A549 (cell line): ENCODE measurements at regions not wholly inside any gene's neighbourhood (a gene's known extent, or its start where the extent isn't known, plus 50 kb on each side); places are given as distances from the start of the nearest gene placed in this dataset.
"Not testable (repeated sequence)": the region's sequence is repeated elsewhere in the genome, so short reads cannot be mapped to it uniquely, and the experiment has no call there.

Experiments used
- ATAC-seq, 2 experiments: fragments of 200-7000 bp in 1 of 2; fragments of >200 bp in 1 of 2; cut with Nextera tagmentation in 1 of 2; cut with Tn5 transposase in 1 of 2; 3 replicates each; pipeline versions ENCODE4 v1.8.0 to v1.9.1; 2018 to 2020; ENCODE audit warnings: mild to moderate bottlenecking in 1 of 2, moderate library complexity in 1 of 2
- CTCF ChIA-PET: fragments of 300-600 bp; sonication (Branson Sonifier 250); formaldehyde crosslinking; extraction: SDS; loops from one replicate; lab custom pipeline; 2021; ENCODE audit warnings: antibody characterized with exemption, inconsistent platforms; lab: Yijun Ruan, JAX
- POLR2A ChIA-PET: fragments of 350-600 bp; formaldehyde crosslinking; extraction: SDS; loops from one replicate; lab custom pipeline; 2021; ENCODE audit warnings: antibody characterized with exemption, inconsistent platforms; lab: Yijun Ruan, JAX
- DNase-seq, 2 experiments: peaks; one replicate each; pipeline versions ENCODE4 v3.0.0 to v3.0.0-alpha.2; 2011 to 2016; ENCODE audit warnings: low read depth in 1 of 2, low spot score in 1 of 2
- FAIRE-seq: peaks from 2 replicates; lab custom pipeline; 2011; peaks lifted over from hg19 to GRCh38; lab: Jason Lieb, UNC
- H3K27ac ChIP-seq, 2 experiments: fragments of >200 bp; sonication (Bioruptor Twin); formaldehyde crosslinking; 3 replicates each; pipeline ENCODE4 v1.5.1; 2016 to 2017
- H3K4me1 ChIP-seq: fragments of >200 bp; sonication (Bioruptor Twin); formaldehyde crosslinking; 3 replicates; pipeline ENCODE4 v1.6.1; 2016
- H3K4me2 ChIP-seq: fragments of >200 bp; sonication (Bioruptor Twin); formaldehyde crosslinking; 3 replicates; pipeline ENCODE4 v1.6.1; 2016
- H3K4me3 ChIP-seq: fragments of >200 bp; sonication (Bioruptor Twin); formaldehyde crosslinking; 3 replicates; pipeline ENCODE4 v1.5.1; 2016
- H3K9me3 ChIP-seq: fragments of >200 bp; sonication (Bioruptor Twin); formaldehyde crosslinking; 3 replicates; pipeline ENCODE4 v1.6.1; 2016
- CBX2 ChIP-seq: fragments of 200-600 bp; sonication (generic); IDR thresholded peaks from 2 replicates; pipeline ENCODE4 v1.6.1; 2016; ENCODE audit warnings: low read depth, mild to moderate bottlenecking, borderline replicate concordance
- CBX8 ChIP-seq: fragments of 200-600 bp; sonication (generic); IDR thresholded peaks from 2 replicates; pipeline ENCODE4 v1.6.1; 2016
- CEBPB ChIP-seq, 2 experiments: fragments of >200 bp in 1 of 2; sonication (Bioruptor Twin) in 1 of 2; formaldehyde crosslinking in 1 of 2; IDR thresholded peaks; 2 replicates each; pipeline ENCODE4 v1.6.1; 2012 to 2016
- CHD2 ChIP-seq: fragments of 150-350 bp; IDR thresholded peaks from 2 replicates; pipeline ENCODE4 v1.6.1; 2014; ENCODE audit warnings: low read length; ENCODE audit not compliant: partially characterized antibody
- EHF ChIP-seq: fragments of 250-450 bp; sonication (Bioruptor Pico); IDR thresholded peaks from 2 replicates; pipeline ENCODE4 v1.5.0; 2020; ENCODE audit warnings: mild to moderate bottlenecking
- EP300 ChIP-seq, 2 experiments: fragments of >200 bp; sonication (Bioruptor Twin); formaldehyde crosslinking; IDR thresholded peaks; 2 replicates in 1 of 2; 3 replicates in 1 of 2; pipeline ENCODE4 v1.6.1; 2016 to 2017
- FOSL2 ChIP-seq, 2 experiments: fragments of 450-650 bp in 1 of 2; fragments of >200 bp in 1 of 2; sonication (Bioruptor Twin) in 1 of 2; formaldehyde crosslinking; IDR thresholded peaks; 2 replicates each; pipeline versions ENCODE4 v1.5.0 to v1.6.1; 2016 to 2020; ENCODE audit warnings: mild to moderate bottlenecking in 1 of 2, moderate library complexity in 1 of 2
- FOXS1 ChIP-seq: fragments of 250-450 bp; sonication (Bioruptor Pico); IDR thresholded peaks from 2 replicates; pipeline ENCODE4 v1.5.0; 2020; ENCODE audit warnings: mild to moderate bottlenecking, moderate library complexity
- GATA3 ChIP-seq: IDR thresholded peaks from 2 replicates; pipeline ENCODE4 v1.6.1; 2012; ENCODE audit warnings: borderline replicate concordance
- HDAC2 ChIP-seq: fragments of 200-600 bp; sonication (generic); IDR thresholded peaks from 2 replicates; pipeline ENCODE4 v1.6.1; 2016
- HES2 ChIP-seq: fragments of >200 bp; sonication (Bioruptor Twin); formaldehyde crosslinking; IDR thresholded peaks from 2 replicates; pipeline ENCODE4 v1.6.1; 2016
- HEYL ChIP-seq: fragments of 250-450 bp; sonication (Bioruptor Pico); IDR thresholded peaks from 2 replicates; pipeline ENCODE4 v1.8.0; 2021; ENCODE audit warnings: mild to moderate bottlenecking, moderate library complexity
- JUN ChIP-seq, 2 experiments: fragments of >200 bp; sonication (Bioruptor Twin); formaldehyde crosslinking; IDR thresholded peaks; 2 replicates in 1 of 2; 3 replicates in 1 of 2; pipeline ENCODE4 v1.6.1; 2016 to 2017
- JUNB ChIP-seq: fragments of >200 bp; sonication (Bioruptor Twin); formaldehyde crosslinking; IDR thresholded peaks from 2 replicates; pipeline ENCODE4 v1.6.1; 2016
- KDM1A ChIP-seq: fragments of 200-600 bp; sonication (generic); IDR thresholded peaks from 2 replicates; pipeline ENCODE4 v1.6.1; 2016; ENCODE audit warnings: low read depth, mild to moderate bottlenecking
- NPAS2 ChIP-seq: fragments of 250-450 bp; sonication (Bioruptor Pico); IDR thresholded peaks from 2 replicates; pipeline ENCODE4 v1.8.0; 2022; ENCODE audit warnings: mild to moderate bottlenecking, moderate library complexity, borderline replicate concordance
- PHF8 ChIP-seq: fragments of 200-600 bp; sonication (generic); IDR thresholded peaks from 2 replicates; pipeline ENCODE4 v1.6.1; 2016; ENCODE audit warnings: low read depth, mild to moderate bottlenecking, antibody characterized with exemption, moderate library complexity, borderline replicate concordance
- POLR2AphosphoS2 ChIP-seq: conservative IDR thresholded peaks from 2 replicates; pipeline ENCODE4 v1.6.1; 2012; ENCODE audit warnings: low read length, improper control_type of control experiment, inconsistent platforms
- RAD21 ChIP-seq, 2 experiments: fragments of >200 bp in 1 of 2; sonication (Bioruptor Twin) in 1 of 2; formaldehyde crosslinking in 1 of 2; IDR thresholded peaks in 1 of 2; conservative IDR thresholded peaks in 1 of 2; 2 replicates in 1 of 2; 3 replicates in 1 of 2; pipeline ENCODE4 v1.6.1; 2012 to 2018; ENCODE audit warnings: inconsistent platforms in 1 of 2
- RNF2 ChIP-seq: fragments of 200-600 bp; sonication (generic); IDR thresholded peaks from 2 replicates; pipeline ENCODE4 v1.6.1; 2016; ENCODE audit warnings: low read depth, mild to moderate bottlenecking, antibody characterized with exemption, moderate library complexity, borderline replicate concordance
- SMC3 ChIP-seq: fragments of >200 bp; sonication (Bioruptor Twin); formaldehyde crosslinking; IDR thresholded peaks from 3 replicates; pipeline ENCODE4 v1.6.1; 2018; ENCODE audit warnings: inconsistent platforms
- ZC3H11A ChIP-seq: fragments of 450-650 bp; IDR thresholded peaks from 2 replicates; pipeline ENCODE4 v1.6.1; 2014; ENCODE audit warnings: antibody characterized with exemption, mild to moderate bottlenecking
- ZSCAN20 ChIP-seq: fragments of 250-450 bp; sonication (Bioruptor Pico); IDR thresholded peaks from 2 replicates; pipeline ENCODE4 v1.8.0; 2022; ENCODE audit warnings: mild to moderate bottlenecking, moderate library complexity
- WGBS: methylation state at CpG from one replicate; pipeline ENCODE4 v1.1.6; 2017; ENCODE audit errors: missing lambda C conversion rate; 5-methylcytosine and 5-hydroxymethylcytosine counted together

- ChIA-PET CTCF (interaction anchor here (0.6 kb wide), 1 partner anchor 210 kb away, joined by 3 read pairs; no protein-coding TSS in a partner anchor), POLR2A (no interaction called here)
- no peak for TF ChIP-seq SMC3
- FAIRE-seq, result no peak
- Histone ChIP-seq H3K27ac (no peak overlapping the region), H3K4me2 (no peak overlapping the region), H3K4me3 (no peak overlapping the region), H3K9me3 (no peaks in the 10 kb centered on the region), H3K4me1 (no peaks in the 10 kb centered on the region)
- 75% methylated on average over 2 of the region's 2 CpGs for WGBS
- no peak for ATAC-seq
- DNase-seq, result no peak
Observed at GRCh38 chr10:33831591-33831990, 497.1 kb upstream of the NRP1 start.

- POLR2A ChIA-PET, ATAC-seq, FAIRE-seq: not testable (repeated sequence)
Observed at GRCh38 chr10:33829899-33830298, 495.4 kb upstream of the NRP1 start.

GRCh38 chr10:33828592-33828991, 494.1 kb upstream of the NRP1 start:
- H3K4me2 ChIP-seq, result no peak overlapping the region
- TF ChIP-seq ZC3H11A (no peak), RNF2 (no peak), EP300 (IDR thresholded peaks at IDR 0.05) (no peak), POLR2AphosphoS2 (no peak), HES2 (no peak), HEYL (CRISPR knock-in tag) (no peak)
- no peak overlapping the region for H3K4me3 ChIP-seq
- H3K4me1 ChIP-seq, result no peaks in the 10 kb centered on the region
- ChIA-PET CTCF (interaction anchor here (0.5 kb wide), 1 partner anchor 103 kb away, joined by 3 read pairs; no protein-coding TSS in a partner anchor), POLR2A (no interaction called here)
- no peak for ATAC-seq
- H3K9me3 ChIP-seq, result no peaks in the 10 kb centered on the region
- no peak for FAIRE-seq
- 88% methylated on average over 4 of the region's 4 CpGs for WGBS
- DNase-seq, result no peak
- H3K27ac ChIP-seq, result no peak overlapping the region

More at GRCh38 chr10:33829899-33830298, 495.4 kb upstream of the NRP1 start:
- H3K4me3 ChIP-seq, H3K4me2 ChIP-seq, H3K27ac ChIP-seq, DNase-seq, H3K9me3 ChIP-seq, H3K4me1 ChIP-seq, CTCF ChIA-PET: not testable (repeated sequence)
- WGBS, result 86% methylated on average over 3 of the region's 3 CpGs

- TF ChIP-seq ZSCAN20 (CRISPR knock-in tag) (no peak), RAD21 (conservative IDR thresholded peaks at IDR 0.05 in 1 of 2, IDR thresholded peaks at IDR 0.05 in 1 of 2) (no peak), JUNB (no peak)
- no peaks in the 10 kb centered on the region for H3K9me3 ChIP-seq
- POLR2A ChIA-PET, result no interaction called here
- DNase-seq (no peak), ATAC-seq (no peak), FAIRE-seq (no peak)
- CTCF ChIA-PET, result no interaction called here
- H3K27ac ChIP-seq, result no peak overlapping the region
- H3K4me2 ChIP-seq, result no peak overlapping the region
- H3K4me3 ChIP-seq, result no peak overlapping the region
- H3K4me1 ChIP-seq, result no peaks in the 10 kb centered on the region
- 89% methylated on average over 1 of the region's 1 CpG for WGBS
Observed at GRCh38 chr10:33826186-33826585, 491.7 kb upstream of the NRP1 start.

- H3K4me2 ChIP-seq, result no peak overlapping the region
- no peak for DNase-seq
- no peak for TF ChIP-seq POLR2AphosphoS2
- no peak for TF ChIP-seq CEBPB (IDR thresholded peaks at IDR 0.05)
- TF ChIP-seq FOSL2 (IDR thresholded peaks at IDR 0.05), result no peak
- TF ChIP-seq FOSL2 (CRISPR knock-in tag; IDR thresholded peaks at IDR 0.05), result no peak
- TF ChIP-seq JUN (IDR thresholded peaks at IDR 0.05), result no peak
- TF ChIP-seq HDAC2, result no peak
- no peak for TF ChIP-seq PHF8
- TF ChIP-seq KDM1A, result no peak
- TF ChIP-seq GATA3, result no peak
- no peak for TF ChIP-seq EHF (CRISPR knock-in tag)
- TF ChIP-seq CHD2, result no peak
- TF ChIP-seq NPAS2 (CRISPR knock-in tag), result no peak
- TF ChIP-seq CBX2, result no peak
- TF ChIP-seq ZC3H11A, result no peak
- no peak for TF ChIP-seq FOXS1
- no peak for TF ChIP-seq CBX8
- H3K27ac ChIP-seq, result no peak overlapping the region
- H3K9me3 ChIP-seq, result no peaks in the 10 kb centered on the region
- WGBS, result 81% methylated on average over 3 of the region's 3 CpGs
- ChIA-PET CTCF (no interaction called here), POLR2A (no interaction called here)
- FAIRE-seq, result no peak
- H3K4me1 ChIP-seq, result no peaks in the 10 kb centered on the region
- no peak for ATAC-seq
- no peak overlapping the region for H3K4me3 ChIP-seq
Observed at GRCh38 chr10:33822774-33823173, 488.3 kb upstream of the NRP1 start.
